HG03571 (cell line): ENCODE measurements at regions not wholly inside any gene's neighbourhood (a gene's known extent, or its start where the extent isn't known, plus 50 kb on each side); places are given as distances from the start of the nearest gene placed in this dataset.
"Not testable (repeated sequence)": the region's sequence is repeated elsewhere in the genome, so short reads cannot be mapped to it uniquely, and the experiment has no call there.

Experiments
- ATAC-seq: cut with Tn5 transposase; IDR thresholded peaks from one replicate; pipeline ENCODE4 v1.9.1; 2021; ENCODE audit not compliant: unreplicated experiment

DNA sequence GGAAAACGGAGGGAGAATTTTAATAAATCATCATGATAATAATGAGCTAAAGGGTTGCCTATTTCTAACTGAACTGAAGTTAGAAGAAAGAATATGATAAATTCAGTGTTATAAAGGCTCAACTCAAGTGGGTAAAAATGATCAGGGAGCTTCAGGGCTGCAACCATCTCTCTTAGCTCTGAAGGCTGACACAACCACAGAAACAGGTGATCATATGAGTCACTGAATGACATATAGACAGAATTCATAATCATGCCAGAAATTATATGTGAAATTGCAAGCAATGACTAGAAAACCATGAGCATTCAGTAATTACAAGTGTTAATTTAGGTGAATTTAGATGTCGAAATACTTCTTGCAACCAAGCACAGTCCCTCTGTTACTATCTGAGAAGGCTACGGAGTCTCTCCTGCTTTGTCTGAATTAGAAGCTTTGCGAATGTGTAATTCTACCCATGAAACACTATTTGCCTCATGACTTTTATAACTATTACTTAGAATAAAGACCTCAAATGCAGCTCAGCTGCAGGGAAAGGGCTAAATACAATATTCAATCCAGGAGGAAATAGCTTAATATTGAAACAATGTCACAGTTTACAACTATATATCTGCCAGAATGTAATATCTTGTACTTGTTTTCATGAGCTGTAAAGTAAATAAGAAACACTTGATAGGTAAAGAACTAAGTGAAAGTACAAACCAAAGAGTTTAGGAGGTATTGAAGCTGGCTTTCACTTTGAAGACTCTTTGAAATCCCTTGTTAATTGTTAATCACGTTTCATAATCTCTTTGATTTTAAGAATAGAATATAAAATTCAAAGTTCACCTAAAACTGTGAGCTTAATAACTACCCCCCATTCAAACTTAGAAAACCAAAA is 1972.6 kb downstream of the ARAP2 start:
- ATAC-seq: no peak

DNA sequence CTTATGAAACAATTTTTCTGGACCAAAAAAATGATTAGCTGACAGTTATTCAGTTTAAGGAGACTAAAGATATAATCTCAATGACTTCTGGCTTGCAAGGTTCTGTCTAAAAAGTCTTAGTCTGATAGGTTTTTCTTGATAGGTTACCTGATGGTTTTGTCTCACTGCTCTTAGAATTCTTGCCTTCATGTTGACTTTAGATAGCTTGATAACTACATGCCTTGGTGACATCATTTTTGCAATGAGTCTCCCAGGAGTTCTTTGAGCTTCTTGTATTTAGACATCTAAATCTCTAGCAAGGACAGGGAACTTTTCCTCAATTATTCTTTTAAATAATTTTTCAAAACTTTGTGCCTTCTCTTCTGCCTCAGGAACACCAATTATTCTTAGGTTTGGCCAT is 1965.3 kb downstream of the ARAP2 start:
- ATAC-seq: no peak

DNA sequence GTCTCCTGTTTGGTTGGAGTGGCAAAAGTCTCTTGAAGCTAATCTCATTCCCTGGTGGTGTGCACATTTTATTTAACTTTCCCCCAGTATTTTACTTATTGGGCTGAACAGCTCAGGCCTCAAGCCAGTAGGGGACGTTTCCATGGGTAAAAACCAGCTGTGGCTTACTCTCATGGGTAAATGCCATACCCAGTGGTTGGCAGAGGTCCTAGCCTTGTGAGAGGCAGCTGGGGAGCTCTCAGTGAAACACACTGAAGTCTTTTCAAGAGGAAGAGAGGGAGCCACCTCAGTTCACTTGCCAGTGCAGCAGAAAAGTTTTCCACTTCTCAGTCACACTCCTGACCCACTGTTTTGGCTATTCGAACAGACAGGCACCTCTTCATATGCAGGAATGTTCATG is 1964.2 kb downstream of the ARAP2 start:
- no peak for ATAC-seq

DNA sequence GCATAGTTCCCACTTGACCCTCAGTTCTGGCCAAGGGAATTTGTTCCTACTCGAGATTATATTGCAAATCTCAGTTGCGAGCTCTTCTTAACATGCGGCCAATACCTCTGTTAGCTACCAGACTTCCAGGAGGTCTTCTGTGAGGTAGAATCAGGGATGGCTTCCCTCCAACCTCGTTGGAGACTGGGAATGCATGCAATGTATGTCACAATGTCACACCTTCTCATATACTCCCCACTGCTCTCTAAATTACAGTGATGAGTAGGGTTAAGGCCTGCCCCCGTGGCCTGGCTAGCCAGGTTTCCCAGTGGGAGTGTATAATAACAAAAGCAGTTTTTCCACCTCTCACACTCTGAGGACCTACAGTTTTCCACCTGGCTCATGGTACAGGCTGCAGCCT is 1962.5 kb downstream of the ARAP2 start:
- no peak for ATAC-seq

DNA sequence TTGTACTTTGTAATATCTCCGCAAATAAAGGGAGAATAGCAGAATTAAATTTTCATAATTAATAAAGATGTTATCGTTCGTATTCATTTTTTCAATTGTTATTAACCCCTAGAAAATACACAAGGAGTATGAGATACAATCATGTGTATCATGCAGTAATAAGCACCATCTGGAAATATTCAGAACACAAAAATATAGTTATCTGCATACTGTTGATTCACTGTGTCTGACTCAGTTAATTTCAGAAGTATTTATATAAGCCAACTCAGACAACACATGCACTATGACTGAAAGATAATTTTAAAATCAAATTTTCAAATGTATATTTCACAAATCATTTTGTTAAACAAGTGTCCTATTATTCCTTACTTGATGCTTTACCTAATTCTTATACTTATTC is 1954.8 kb downstream of the ARAP2 start:
- no peak for ATAC-seq

DNA sequence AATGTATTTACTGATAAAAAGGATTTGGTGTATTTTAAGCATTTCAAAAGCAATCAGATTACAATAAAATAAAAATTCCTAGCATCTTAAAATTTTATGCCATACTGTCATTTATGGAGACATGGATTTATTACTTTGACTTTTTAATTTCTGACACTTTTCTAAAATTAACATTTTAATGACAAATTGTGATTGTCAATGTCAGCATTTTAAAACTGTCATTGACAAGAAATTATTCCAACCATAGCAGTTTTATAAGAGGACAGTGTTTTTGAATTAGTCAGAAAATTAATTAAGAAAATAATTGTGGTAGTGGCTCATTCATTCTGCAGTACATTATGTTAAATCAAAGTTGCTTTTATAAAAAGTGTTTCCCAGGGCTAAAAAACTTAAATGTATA is 1954.4 kb downstream of the ARAP2 start:
- ATAC-seq: no peak

DNA sequence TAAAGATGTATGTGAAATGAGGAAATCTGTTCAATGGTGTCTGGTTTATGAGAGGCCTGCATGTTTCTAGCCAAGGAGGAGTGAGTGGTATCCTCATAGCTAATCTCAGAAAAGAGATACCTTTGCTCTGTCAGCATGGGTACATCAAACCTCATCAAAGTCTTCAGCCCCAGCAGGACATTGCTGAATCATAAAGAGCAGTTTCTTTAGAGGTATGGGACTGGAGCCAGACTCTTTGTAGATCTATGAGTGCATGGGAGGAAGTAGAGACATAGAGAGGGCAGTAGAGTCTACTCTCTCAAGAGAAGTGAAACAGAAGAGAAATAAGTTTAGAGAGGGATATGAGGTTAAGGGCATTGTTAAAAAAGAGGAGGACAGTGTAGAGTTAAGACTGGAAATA is 1950.9 kb downstream of the ARAP2 start:
- ATAC-seq: no peak

DNA sequence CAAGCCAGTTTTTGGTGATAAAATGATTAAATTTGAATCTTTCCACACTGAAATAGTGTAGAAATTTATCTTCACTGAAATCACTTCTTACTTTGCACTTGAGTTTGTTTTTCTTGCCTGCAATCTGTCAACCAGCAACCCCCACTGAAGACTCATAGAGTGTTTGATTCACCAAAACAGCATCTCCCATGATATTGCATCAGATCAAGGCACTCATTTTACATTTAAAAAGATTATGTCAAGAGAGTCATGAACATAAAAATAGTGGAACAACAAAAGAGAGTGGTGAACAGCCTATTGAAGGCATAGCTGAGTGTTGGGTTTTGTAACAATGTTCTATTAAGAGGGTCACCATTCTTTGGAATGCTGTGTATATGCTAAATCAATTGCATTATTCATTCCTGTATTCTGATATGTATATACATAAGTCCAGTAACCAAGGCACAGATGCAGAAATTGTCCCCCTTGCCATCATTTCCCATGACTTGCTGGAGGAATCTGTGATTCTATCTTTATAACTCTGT is 1934.9 kb downstream of the ARAP2 start:
- ATAC-seq: no peak

DNA sequence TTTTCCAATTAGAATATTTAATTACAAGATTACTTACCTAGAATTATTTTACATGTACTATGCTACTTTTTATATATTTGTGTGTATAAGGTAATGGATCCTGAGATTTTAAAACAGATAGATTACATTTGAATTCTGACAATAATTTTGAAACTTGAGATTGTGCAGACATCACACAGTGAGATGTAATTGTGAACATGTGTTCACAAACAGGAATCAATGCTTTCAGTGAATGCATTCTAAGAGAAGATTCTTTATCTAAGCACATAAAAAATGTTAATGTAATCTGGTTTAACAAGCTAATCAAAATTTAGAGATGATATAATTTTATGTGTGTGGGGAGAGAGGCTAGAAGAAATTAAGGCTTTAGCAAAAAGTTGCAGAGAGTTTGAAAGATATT is 1925.5 kb downstream of the ARAP2 start:
- no peak for ATAC-seq

DNA sequence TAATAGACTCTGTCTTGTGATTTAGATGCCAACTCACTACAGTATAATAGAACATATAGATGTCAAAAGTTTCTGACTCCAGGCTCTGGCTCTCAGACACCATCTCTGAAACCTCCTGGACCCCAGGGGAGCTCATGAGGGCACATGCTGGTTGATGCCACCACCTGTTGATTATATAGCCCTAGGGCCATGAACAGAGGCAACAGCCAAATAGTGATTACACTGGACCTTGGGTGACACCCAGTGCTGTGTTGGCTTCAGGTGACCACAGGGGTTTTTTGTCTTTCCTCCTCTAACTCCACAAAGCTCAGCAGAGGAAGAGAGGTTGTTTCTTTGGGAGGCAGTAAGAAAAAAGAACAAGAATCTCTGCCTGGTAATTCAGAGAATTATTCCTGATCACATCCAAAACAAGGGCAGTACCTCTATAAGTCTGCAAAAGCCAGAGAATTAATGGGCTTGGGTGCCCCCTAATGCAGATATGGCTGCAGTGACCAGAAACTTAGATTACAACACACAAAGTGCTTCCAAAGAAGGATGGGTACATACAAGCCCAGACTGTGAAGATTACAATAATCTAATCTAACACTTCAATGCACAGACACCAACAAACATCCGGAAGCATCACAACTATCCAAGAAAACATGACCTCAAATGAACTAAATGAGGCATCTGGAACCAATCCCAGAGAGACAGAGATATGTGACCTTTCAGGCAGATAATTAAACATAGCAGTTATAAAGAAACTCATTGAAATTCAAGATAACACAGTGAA is 1920.6 kb downstream of the ARAP2 start:
- ATAC-seq: no peak

DNA sequence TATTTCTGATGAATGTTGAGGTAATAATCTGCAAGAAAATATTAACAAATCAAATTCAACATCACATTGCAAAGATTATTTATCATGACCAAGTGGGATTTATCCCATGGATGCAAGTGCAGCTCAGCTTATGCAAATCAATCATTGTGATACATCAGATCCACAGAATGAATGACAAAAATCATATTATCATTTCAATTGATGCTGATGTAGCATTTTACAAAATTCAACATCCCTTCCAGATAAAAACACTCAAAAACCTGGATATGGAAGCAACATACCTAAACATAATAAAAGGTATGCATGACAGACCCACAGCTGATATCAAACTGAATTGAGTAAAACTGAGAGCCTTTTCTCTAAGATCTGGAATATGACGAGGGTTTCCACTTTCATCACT is 1915.4 kb downstream of the ARAP2 start:
- no peak for ATAC-seq

DNA sequence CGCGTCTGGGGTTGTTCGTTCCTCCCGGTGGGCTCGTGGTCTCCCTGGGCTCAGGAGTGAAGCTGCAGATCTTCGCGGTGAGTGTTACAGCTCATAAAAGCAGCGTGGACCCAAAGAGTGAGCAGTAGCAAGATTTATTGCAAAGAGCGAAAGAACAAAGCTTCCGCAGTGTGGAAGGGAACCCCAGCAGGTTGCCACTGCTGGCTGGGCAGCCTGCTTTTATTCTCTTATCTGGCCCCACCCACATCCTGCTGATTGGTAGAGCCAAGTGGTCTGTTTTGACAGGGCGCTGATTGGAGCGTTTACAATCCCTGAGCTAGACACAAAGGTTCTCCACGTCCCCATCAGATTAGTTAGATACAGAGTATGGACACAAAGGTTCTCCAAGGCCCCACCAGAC is 1909.2 kb downstream of the ARAP2 start:
- not testable (repeated sequence) for ATAC-seq

DNA sequence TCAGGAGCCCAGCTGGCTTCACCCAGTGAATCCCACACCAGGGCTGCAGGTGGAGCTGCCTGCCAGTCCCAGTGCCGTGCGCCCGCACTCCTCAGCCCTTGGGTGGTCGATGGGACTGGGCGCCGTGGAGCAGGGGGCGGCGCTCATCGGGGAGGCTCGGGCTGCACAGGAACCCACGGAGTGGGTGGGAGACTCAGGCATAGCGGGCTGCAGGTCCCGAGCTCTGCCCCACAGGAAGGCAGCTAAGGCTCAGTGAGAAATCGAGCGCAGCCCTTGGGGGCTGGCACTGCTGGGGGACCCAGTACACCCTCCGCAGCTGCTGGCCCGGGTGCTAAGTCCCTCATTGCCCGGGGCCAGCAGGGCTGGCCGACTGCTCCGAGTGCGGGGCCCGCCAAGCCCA is 1908.8 kb downstream of the ARAP2 start:
- not testable (repeated sequence) for ATAC-seq

DNA sequence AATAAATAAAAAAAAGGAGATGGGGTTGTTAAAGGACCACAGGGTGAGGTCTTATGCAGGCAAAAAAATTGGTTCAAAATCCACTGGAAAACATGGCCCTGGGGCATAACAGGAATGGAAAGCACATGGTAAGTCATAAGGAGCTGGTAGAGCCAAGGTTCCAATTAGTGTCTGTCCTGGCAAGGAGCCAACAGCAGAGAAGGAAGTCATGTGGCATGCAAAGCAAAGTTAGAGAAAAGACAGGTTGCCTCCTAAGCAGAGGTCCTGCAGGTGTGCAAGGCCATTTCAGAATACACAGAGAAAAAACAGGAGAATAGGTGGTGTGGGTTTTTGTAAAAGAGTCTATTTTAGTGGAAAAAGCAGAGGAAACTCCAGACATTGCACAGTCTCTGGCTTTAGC is 1881.7 kb downstream of the ARAP2 start:
- no peak for ATAC-seq

DNA sequence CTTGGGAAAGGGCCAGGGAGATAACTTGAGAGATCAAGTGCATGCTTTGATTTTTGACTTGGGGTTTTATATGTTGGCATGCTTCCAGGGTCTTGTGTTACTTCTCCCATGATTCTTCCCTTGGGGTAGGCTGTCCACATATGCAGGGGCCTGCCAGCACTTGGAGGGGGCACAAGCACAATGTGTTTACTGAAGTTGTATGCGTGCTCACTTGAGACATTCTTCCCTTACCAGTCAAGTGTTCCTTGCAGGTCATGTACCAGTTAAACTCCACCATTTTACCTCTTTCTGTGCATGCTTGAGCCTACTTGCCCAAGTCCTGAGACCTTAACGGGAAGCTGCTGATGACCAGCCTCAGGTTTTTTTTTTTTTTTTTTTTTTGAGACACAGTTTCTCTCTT is 1880.5 kb downstream of the ARAP2 start:
- no peak for ATAC-seq

DNA sequence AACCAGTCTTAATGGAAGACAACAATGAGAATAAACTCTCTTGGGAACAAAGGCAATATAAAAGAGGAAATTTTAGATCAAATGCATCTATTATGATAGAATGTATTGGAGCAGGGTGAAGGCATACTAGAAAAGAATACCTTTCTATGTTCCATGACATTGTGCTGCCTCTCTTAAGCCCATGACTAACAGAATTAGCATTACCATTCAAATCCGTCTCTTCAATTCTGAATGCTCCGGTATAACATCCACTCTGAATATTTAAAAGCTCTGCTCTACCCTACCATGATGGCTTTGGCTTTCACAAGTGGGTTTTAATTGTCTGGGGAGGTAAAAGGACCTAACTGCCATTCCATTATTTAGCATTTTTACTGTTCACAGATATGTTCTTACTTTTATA is 1878.4 kb downstream of the ARAP2 start:
- no peak for ATAC-seq

DNA sequence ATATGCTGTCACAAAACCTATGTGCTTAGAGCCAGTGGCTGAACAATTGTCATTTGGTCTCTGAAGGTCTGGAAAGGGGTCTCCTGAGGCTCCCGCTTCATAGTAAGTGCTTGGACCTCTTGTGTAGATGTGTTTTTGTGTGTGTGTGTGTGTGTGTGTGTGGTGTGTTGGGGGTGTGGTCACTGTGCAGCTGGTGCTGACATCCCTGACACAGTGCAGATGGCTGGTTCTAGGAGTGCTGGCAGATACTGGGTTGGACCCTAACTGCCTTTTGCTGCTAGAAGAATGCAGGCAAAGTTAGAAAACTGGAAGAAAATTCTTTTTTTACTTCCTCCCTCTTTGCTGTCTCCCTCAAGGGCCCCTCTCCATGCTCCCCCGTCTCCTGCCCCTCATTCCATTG is 1872.6 kb downstream of the ARAP2 start:
- ATAC-seq: no peak

DNA sequence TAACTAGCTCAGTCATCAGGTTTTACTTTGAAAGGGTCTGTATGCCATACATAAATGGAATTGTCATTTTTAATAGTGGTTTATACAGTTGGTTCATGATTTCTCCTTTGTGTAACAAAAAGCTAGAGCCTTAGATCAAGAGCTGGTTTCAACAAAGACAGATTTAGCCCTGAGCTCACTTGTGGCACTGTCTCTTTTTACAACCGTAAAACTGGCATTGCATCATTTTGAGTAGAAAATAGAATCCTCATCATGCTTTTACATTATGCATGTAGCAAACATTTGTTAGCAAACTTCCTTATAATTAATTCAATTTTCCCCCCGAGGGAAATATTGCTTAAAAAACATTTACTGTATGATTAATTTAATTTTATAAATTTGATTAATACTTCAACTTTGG is 1871.5 kb downstream of the ARAP2 start:
- ATAC-seq: no peak

DNA sequence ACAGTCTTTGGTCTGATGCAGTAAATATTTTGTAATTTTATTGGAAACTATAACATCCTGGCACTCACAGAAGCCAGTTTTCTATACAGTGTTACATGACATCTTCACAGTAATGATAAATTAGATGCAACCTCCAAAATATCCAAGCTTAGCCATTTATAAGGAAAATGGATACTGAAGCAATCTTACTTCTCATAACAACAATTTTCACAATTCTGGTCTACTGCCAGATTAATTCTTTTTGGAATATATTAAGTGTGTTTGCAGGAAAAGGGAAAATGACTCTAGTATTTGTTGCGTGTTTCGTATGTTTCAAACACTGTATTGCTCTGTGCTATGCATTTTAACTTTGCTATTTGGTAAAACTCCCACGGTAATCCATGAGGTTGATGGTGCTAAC is 1870.9 kb downstream of the ARAP2 start:
- ATAC-seq: no peak

DNA sequence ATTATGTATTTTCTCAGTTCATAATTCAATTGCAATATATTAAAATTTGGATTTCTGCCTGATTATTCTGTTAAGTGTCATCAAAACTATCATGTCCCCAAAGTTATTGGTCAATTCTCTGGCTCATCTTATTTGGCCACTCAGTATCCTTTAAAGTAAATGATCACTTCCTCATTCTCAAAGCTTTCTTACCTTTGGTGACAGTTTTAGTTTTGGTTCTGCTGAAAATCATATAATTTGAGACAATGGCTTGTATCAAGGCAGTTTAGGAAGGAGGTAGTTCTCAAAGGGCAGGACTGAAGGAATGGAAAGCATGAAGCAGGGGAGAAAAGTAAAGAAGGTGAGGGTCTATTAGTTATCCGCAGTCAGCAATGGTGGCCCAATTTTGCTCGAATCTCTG is 1832.1 kb downstream of the ARAP2 start:
- ATAC-seq: no peak

DNA sequence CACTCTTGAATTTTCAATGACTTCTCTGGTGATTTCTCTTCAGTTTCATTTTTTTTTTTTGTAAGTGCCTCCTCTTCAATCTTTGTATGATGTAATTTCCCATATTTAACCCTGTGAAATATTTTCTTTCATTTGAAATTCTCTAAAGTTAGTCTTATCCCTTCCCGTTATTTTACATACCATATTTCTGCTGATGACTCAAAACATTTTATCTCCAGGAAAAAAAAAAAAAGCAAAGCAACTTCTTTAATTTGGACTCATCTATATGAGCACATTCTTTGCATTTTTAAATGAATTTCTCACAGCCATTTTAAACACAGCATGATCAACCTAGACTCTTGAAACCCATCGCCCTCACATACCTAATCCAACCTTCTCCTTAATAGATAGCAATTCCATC is 1831.4 kb downstream of the ARAP2 start:
- no peak for ATAC-seq

DNA sequence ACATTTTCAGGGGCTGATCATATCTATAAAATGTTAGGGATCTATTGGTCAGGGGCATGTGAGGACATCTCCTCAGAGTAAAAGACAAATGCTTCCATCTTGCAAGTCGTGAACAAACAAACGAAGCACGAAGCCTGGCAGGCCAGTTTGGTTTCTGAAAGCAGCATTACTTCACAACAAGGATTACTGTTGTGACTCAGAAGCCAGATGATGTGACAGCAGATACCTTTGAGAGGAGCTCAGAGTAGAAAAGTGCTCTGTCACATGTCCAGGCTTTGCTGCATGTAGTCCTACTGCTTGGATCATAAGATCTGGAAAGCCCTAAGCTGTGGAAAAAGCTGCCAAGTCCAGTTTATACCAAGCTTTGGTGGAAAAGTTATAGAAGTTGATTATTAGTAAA is 1827.2 kb downstream of the ARAP2 start:
- no peak for ATAC-seq
